HUES6 (cell line): ENCODE measurements at regions not wholly inside any gene's neighbourhood (a gene's known extent, or its start where the extent isn't known, plus 50 kb on each side); places are given as distances from the start of the nearest gene placed in this dataset.

Source experiments
- H3K27ac ChIP-seq: 2 replicates; pipeline ENCODE4 v1.7.0; 2013; ENCODE audit warnings: low read depth, mild to moderate bottlenecking, low read length, inconsistent platforms
- H3K27me3 ChIP-seq: 2 replicates; pipeline ENCODE4 v1.6.1; 2013; ENCODE audit warnings: low read length; ENCODE audit not compliant: control insufficient read depth, insufficient read depth
- H3K36me3 ChIP-seq: 2 replicates; pipeline ENCODE4 v1.6.1; 2013; ENCODE audit warnings: low read length; ENCODE audit not compliant: control insufficient read depth, insufficient read depth
- H3K4me1 ChIP-seq: 2 replicates; pipeline ENCODE4 v1.6.1; 2013; ENCODE audit warnings: low read length; ENCODE audit not compliant: control insufficient read depth, insufficient read depth
- H3K4me3 ChIP-seq: 2 replicates; pipeline ENCODE4 v1.5.1; 2013; ENCODE audit warnings: low read depth, low read length
- H3K9ac ChIP-seq: one replicate; pipeline ENCODE4 v1.6.1; 2013; ENCODE audit warnings: mild to moderate bottlenecking, low read length
- H3K9me3 ChIP-seq: 2 replicates; pipeline ENCODE4 v1.6.1; 2013; ENCODE audit warnings: low read depth, low read length; ENCODE audit not compliant: control insufficient read depth, insufficient read depth

DNA sequence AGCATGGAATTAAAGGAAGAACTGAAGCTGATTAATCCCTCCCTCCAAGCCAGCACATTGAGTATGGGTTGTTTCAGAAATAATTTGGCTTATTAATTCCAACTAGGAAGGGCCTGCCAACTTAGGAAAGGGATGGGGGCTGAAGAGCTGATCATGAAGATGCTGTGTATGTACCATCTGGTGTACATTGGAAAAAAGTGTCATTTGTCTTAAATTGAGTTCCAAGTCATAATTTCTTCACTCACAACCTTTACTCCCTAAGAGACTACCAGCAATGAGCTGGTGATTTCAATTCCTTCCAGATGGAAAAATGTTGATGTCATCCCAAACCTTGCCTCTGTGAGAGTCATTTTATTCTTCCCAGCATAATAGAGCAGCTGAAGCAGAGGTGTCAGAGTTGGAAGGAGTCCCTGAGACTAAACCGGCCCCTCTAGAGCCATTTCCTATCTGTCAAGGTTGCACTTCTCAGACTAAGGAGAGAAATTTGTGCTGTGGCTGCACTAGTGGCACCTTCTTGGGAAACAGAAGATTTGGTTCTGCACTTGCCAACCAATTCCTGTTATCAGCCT lies 79.4 kb downstream of the GTPBP8 start:
- H3K9ac ChIP-seq = no peak overlapping the region
- no peak overlapping the region for H3K27ac ChIP-seq
- H3K9me3 ChIP-seq = no peaks in the 10 kb centered on the region
- no peak overlapping the region for H3K4me3 ChIP-seq
- no peaks in the 10 kb centered on the region for H3K36me3 ChIP-seq
- H3K4me1 ChIP-seq = no peaks in the 10 kb centered on the region
- no peaks in the 10 kb centered on the region for H3K27me3 ChIP-seq

DNA sequence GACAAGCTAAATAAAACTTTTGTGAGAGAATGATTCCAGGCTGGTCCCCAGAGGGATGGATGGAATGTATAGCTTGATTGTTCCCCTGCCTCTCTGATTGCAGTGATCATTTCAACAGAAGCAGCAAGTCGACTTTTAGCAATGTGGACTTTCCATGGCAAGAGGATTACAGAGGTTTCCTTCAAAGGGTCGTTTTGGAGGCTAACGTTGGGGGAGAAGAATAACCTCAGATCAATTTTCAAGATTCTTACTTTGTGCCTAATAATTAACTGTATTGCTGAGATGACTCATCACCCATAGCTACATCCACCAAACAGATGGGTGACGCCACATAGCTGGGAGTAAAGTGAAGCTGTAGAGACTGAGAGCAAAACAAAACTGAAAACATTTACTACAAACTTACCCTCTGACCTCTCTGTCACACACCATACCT lies 79.9 kb downstream of the GTPBP8 start:
- Histone ChIP-seq H3K9ac (no peak overlapping the region), H3K4me3 (no peak overlapping the region), H3K27ac (no peak overlapping the region), H3K27me3 (no peaks in the 10 kb centered on the region), H3K4me1 (no peaks in the 10 kb centered on the region), H3K36me3 (no peaks in the 10 kb centered on the region), H3K9me3 (no peaks in the 10 kb centered on the region)

DNA sequence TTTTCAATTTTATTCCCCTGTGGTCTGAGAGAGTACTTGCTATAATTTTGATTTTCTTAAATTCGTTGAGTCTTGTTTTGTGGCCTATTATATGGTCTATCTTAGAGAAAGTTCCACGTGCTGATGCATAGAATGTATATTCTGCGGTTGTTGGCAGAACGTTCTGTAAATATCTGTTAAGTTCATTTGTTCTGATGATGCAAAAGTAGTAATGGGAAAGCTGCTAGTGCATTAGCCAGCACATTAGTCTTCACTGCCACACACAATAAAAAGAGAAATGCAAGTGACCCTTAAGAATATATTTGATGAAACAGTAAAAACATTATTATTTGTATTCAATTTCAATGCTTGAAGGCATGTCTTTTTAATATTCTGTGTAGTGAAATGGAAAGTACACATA lies 84.8 kb downstream of the GTPBP8 start:
- H3K9me3 ChIP-seq = no peaks in the 10 kb centered on the region
- peaks cover 11% of the 10 kb centered on the region for H3K4me1 ChIP-seq

DNA sequence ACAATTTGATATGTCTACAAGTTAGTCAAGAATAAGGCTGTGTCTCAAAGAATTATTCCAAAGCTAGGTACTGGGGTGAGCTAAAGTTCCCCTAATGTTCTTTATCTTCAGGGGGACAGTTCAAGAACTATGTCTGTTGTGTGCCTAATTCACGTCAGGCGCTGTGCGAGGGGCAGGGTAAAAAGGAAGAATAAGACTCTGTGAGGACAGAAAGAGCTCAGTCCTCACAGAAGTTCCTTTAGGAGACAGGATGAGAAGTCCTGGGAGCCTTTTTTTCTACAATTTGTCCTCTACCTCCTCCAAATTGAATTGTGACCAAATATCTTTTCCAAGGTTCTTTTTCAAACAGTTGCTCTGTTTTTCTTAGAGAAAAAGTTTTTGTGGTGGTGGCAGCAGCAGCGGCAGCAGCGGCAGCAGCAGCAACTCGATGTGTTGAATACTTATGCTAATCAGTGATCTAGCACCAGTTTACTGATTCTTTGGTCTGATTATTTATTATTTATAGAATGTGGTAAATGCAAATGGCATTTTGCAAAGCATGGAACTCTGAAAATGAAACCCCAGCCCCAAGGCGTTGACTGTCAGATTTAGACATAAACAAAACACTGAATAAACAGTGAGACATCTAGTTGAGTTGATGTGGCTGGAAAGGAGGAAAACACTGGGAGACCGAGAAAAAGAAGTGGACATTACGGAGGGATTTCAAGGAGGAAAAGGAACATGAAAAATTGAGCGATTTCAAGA lies 88.6 kb downstream of the GTPBP8 start:
- H3K27ac ChIP-seq = no peak overlapping the region
- H3K4me1 ChIP-seq = peaks cover 11% of the 10 kb centered on the region
- no peak overlapping the region for H3K4me3 ChIP-seq
- H3K36me3 ChIP-seq = no peaks in the 10 kb centered on the region
- no peak overlapping the region for H3K9ac ChIP-seq
- no peaks in the 10 kb centered on the region for H3K9me3 ChIP-seq
- H3K27me3 ChIP-seq = no peaks in the 10 kb centered on the region

More for the DNA sequence above, 84.8 kb downstream of the GTPBP8 start:
- Histone ChIP-seq H3K27me3 (no peaks in the 10 kb centered on the region), H3K4me3 (no peak overlapping the region), H3K27ac (no peak overlapping the region), H3K9ac (no peak overlapping the region), H3K36me3 (no peaks in the 10 kb centered on the region)

DNA sequence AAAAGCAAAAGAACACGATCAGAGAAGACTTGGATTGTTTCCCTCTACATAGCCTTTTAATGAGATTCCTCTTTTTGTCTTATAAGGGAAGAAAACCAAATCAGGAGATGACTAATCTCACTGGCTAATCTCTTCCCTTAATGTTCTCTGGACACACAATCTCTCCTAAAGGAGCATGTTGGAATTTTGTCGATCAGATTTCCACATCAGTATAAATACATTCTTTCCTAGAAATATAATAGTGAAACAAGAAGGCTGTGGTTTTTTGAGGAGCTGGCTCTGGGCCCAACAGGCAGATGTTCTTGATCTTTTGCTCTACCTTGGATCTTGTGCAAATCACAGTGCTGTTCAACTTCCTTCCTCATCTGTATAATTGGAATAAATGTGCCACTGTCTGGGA lies 94.0 kb downstream of the GTPBP8 start:
- H3K9me3 ChIP-seq = no peaks in the 10 kb centered on the region
- no peaks in the 10 kb centered on the region for H3K36me3 ChIP-seq
- no peak overlapping the region for H3K4me3 ChIP-seq
- H3K27ac ChIP-seq = no peak overlapping the region
- no peaks in the 10 kb centered on the region for H3K27me3 ChIP-seq
- no peak overlapping the region for H3K9ac ChIP-seq
- peaks cover 16% of the 10 kb centered on the region for H3K4me1 ChIP-seq

DNA sequence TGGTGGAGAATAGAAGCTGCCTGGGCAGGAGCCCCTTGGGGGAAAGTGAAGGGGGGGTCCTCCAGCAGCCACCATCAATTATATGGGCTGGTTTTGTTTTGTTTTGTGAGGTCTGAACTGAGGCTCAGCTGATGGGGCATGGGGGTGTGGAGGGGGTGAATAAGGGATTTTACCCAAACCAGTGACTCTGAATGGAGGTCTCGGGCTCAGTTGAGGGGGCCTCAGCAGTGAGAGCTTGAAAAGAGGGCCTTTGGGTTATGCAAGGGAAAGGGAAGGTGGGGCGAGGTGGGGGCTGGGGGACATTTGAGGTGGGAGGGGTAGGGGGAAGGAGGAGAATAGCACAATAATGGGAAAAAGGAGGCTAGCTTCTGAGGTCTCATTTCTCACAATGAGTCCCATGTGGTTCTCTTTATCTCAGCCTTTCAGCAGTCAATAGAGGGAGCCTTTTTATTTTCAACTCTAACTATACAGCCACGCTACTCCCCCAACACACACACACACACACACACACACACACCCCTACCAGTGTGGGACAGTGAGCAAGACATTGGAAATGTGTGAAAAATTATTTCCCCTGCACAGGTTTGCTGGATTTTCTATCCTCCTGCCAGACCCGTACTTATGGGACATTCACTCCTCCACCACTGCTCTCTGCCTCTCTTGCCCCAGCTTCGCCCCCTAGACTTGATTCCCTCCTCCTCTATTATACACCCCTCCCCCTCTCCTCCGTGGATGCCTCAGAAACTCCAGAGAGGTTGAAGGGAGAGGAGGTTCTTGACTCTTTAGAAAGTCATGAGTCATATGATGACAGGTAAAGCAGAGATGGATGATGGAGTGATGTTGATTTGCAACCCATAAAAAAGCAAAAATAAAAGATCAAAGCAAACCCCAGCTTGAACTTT lies 96.0 kb downstream of the GTPBP8 start:
- H3K27me3 ChIP-seq = no peaks in the 10 kb centered on the region
- no peak overlapping the region for H3K9ac ChIP-seq
- H3K4me3 ChIP-seq = no peak overlapping the region
- H3K27ac ChIP-seq = no peak overlapping the region
- H3K4me1 ChIP-seq = peaks cover 12% of the 10 kb centered on the region
- no peaks in the 10 kb centered on the region for H3K9me3 ChIP-seq
- no peaks in the 10 kb centered on the region for H3K36me3 ChIP-seq

DNA sequence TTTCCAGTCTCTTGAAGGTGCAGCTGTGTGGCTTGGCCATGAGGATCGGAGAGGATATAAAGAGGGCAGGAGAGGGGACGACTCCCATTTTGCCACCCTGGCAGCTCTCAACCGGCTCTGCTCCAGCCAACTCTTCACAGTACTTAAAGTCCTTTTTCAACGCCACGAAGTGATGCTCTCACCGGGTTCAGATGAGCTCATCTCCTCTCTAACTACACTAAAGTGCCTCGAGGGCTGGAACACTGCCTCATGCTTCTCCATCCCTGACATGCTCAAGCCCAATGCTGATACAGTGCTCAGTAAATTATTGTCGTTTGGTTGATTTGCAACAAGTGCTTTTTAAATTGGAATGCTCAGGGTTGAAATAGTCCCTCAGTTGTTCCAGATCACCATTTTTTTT lies 97.8 kb downstream of the GTPBP8 start:
- no peak overlapping the region for H3K27ac ChIP-seq
- H3K4me1 ChIP-seq = peaks cover 12% of the 10 kb centered on the region
- no peak overlapping the region for H3K4me3 ChIP-seq
- H3K9me3 ChIP-seq = no peaks in the 10 kb centered on the region
- no peaks in the 10 kb centered on the region for H3K27me3 ChIP-seq
- no peaks in the 10 kb centered on the region for H3K36me3 ChIP-seq
- no peak overlapping the region for H3K9ac ChIP-seq

DNA sequence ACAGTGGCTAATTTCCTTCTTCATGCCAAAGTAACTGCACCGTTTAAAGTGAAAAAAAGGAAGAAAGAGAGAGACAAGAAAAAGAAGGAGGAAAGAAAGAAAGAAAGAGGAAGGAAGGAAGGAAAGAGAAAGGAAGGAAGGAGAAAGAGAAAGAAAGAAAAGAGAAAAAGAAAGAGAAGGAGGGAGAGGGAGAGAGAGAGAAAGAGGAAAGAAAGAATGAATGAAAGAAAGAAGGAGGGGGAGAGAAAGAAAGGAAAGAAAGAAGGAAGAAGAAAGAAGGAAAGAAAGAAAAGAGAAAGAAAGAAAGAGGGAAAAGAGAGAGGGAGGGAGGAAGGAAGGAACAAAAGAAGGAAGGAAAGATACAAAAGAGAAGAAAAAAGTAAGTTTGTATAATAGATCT lies 100.6 kb downstream of the GTPBP8 start:
- Histone ChIP-seq H3K4me1 (peaks cover 14% of the 10 kb centered on the region), H3K4me3 (no peak overlapping the region), H3K9ac (no peak overlapping the region), H3K27me3 (no peaks in the 10 kb centered on the region), H3K9me3 (no peaks in the 10 kb centered on the region), H3K36me3 (no peaks in the 10 kb centered on the region), H3K27ac (no peak overlapping the region)

DNA sequence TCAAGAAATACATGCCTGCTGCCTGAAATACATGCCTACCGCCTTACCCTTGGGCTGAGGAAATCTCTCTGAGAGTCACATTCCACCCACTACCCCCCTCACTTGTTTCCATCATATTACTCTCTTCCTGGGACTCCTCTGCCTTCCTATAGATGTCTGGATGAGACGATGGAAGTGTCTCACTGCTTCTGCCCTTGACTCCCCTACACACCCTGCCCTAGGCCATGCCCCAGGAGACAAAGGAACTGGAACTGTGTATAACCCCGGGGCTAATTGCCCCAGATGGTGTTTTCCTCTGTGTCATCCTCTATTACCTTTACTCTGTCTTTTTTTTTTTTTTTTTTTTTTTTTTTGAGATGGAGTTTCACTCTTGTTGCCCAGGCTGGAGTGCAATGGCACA lies 102.0 kb downstream of the GTPBP8 start:
- Histone ChIP-seq H3K36me3 (no peaks in the 10 kb centered on the region), H3K9me3 (no peaks in the 10 kb centered on the region), H3K9ac (no peak overlapping the region), H3K27me3 (no peaks in the 10 kb centered on the region), H3K4me1 (peaks cover 7% of the 10 kb centered on the region), H3K27ac (no peak overlapping the region), H3K4me3 (no peak overlapping the region)

DNA sequence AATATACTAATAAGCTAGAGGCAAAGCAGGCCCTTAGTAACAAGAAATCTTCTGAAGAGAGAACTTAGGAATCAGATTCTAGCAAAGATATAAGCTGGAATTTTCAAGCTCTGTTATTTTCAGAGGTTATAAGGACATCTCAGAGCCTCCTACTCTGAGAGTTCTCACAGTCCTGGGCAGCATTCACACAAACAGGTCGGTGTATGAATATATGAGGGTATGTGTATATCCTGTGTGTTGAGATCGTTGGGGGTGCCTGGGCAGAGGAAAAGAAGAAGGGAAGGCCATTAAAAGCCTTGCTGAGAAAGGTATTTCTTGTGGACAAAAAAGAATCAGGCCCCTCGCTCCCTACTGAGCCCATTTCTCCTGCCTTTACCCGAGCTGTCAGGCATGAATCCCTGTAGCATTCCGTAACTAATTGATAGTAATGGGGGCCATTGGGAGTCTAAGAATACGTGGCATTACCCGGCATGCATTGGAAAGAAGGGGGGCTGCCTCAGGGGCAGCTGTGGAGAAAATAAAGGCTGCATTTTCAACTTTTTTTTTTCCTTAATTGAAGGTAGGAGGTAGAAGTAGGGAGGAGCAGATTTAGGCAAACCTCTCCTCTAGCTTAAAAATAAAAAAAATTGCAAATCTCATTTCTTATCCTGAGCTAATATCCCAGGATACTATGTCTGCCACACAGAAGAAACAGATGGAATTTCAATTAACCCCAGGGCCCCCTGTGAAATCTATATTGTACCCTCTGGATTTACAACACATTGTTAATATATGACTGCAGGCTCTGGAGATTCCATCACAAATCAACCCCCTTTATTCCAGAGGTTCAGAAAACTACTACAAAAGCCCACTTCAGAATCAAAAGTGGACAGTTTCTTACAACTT lies 103.8 kb downstream of the GTPBP8 start:
- H3K9me3 ChIP-seq = no peaks in the 10 kb centered on the region
- H3K36me3 ChIP-seq = no peaks in the 10 kb centered on the region
- H3K9ac ChIP-seq = no peak overlapping the region
- no peak overlapping the region for H3K27ac ChIP-seq
- H3K4me1 ChIP-seq = peaks cover 7% of the 10 kb centered on the region
- H3K27me3 ChIP-seq = no peaks in the 10 kb centered on the region
- H3K4me3 ChIP-seq = no peak overlapping the region
